ENCODE measurements at regions not wholly inside any gene's neighbourhood (a gene's known extent, or its start where the extent isn't known, plus 50 kb on each side); places are given as distances from the start of the nearest gene placed in this dataset.

- Histone ChIP-seq H3K27me3 (ENCODE audit: control insufficient read depth in 3 of 3, insufficient read depth in 3 of 3, low read depth in 1 of 3, low read length in 3 of 3) (no peaks in the 10 kb centered on the region), H3K14ac (ENCODE audit: low read length) (no peak overlapping the region), H4K8ac (ENCODE audit: low read depth, low read length) (no peak overlapping the region), H3K27ac (replicated peaks; ENCODE audit: low read length) (no peak overlapping the region), H3K36me3 (replicated peaks in 1 of 2; ENCODE audit: control insufficient read depth in 2 of 2, insufficient read depth in 2 of 2, low read length in 2 of 2) (no peaks in the 10 kb centered on the region), H4K91ac (ENCODE audit: low read depth, low read length, poor library complexity) (no peak overlapping the region), H3K9ac (ENCODE audit: low read depth, low read length, poor library complexity) (no peak overlapping the region), H2BK120ac (ENCODE audit: low read depth, low read length) (no peak overlapping the region), H2BK12ac (ENCODE audit: low read length) (no peak overlapping the region), H3K79me1 (ENCODE audit: low read depth, low read length) (no peaks in the 10 kb centered on the region), H3K4me3 (ENCODE audit: low read length in 2 of 2) (no peak overlapping the region), H3K4ac (ENCODE audit: low read length) (no peak overlapping the region), H3K18ac (ENCODE audit: low read length) (no peak overlapping the region), H3K9me3 (replicated peaks in 1 of 2; ENCODE audit: control insufficient read depth in 2 of 2, insufficient read depth in 1 of 2, low read depth in 1 of 2, low read length in 2 of 2) (no peaks in the 10 kb centered on the region), H2AFZ (ENCODE audit: low read length) (peak overlapping the region; percentile 36), H3K23ac (ENCODE audit: low read depth, low read length, poor library complexity) (no peak overlapping the region), H2BK15ac (ENCODE audit: low read length) (no peak overlapping the region), H2BK5ac (ENCODE audit: low read length) (no peak overlapping the region), H2AK5ac (ENCODE audit: low read depth, low read length) (no peak overlapping the region), H3K4me2 (ENCODE audit: insufficient read depth, low read length, poor library complexity, severe bottlenecking) (no peak overlapping the region), H3K4me1 (ENCODE audit: control insufficient read depth in 2 of 2, insufficient read depth in 1 of 2, low read depth in 1 of 2, low read length in 2 of 2) (no peaks in the 10 kb centered on the region)
- no peak for DNase-seq (ENCODE audit: low spot score)
- WGBS, 2 donors (ENCODE audit: extremely low coverage in 2 of 2, insufficient read length in 2 of 2, insufficient replicate concordance in 1 of 2): no CpG with 5 or more reads among the region's 10 CpGs
Observed at GRCh38 chr1:88175631-88176226, 508.3 kb upstream of the PKN2 start.

DNA sequence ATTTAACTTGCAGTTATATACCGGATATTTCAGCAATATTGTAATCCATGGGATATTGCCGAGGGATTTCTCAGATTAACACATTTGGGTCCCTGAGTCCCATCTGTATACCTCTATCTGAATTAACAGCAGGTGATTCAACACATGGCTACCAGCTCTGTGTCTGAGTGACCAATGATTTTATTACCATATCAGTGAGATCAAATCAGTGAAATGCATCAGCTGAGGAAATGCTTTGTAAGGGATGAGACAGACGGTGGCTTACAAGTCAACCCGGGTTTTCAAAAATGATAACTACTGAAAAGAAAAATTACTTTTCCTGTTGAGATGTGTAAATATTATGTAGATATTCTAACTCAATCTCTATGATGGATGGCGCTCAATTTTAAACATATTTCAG is 504.1 kb upstream of the PKN2 start:
- no peak overlapping the region for H3K4me2 ChIP-seq (ENCODE audit: insufficient read depth, low read length, poor library complexity, severe bottlenecking)
- no peak overlapping the region for H3K23ac ChIP-seq (ENCODE audit: low read depth, low read length, poor library complexity)
- H3K4me1 ChIP-seq (ENCODE audit: control insufficient read depth in 2 of 2, insufficient read depth in 1 of 2, low read depth in 1 of 2, low read length in 2 of 2): no peaks in the 10 kb centered on the region
- no peak overlapping the region for H3K9ac ChIP-seq (ENCODE audit: low read depth, low read length, poor library complexity)
- no peak overlapping the region for H4K8ac ChIP-seq (ENCODE audit: low read depth, low read length)
- H3K36me3 ChIP-seq (replicated peaks in 1 of 2; ENCODE audit: control insufficient read depth in 2 of 2, insufficient read depth in 2 of 2, low read length in 2 of 2): no peaks in the 10 kb centered on the region
- no peak overlapping the region for H3K27ac ChIP-seq (replicated peaks; ENCODE audit: low read length)
- no peak overlapping the region for H2AFZ ChIP-seq (ENCODE audit: low read length)
- no peak overlapping the region for H2BK12ac ChIP-seq (ENCODE audit: low read length)
- no peak overlapping the region for H2BK5ac ChIP-seq (ENCODE audit: low read length)
- H4K91ac ChIP-seq (ENCODE audit: low read depth, low read length, poor library complexity): no peak overlapping the region
- no peak overlapping the region for H2BK15ac ChIP-seq (ENCODE audit: low read length)
- DNase-seq (ENCODE audit: low spot score): no peak
- no peak overlapping the region for H3K14ac ChIP-seq (ENCODE audit: low read length)
- no CpG with 5 or more reads among the region's 5 CpGs for WGBS, 2 donors (ENCODE audit: extremely low coverage in 2 of 2, insufficient read length in 2 of 2, insufficient replicate concordance in 1 of 2)
- H3K27me3 ChIP-seq (ENCODE audit: control insufficient read depth in 3 of 3, insufficient read depth in 3 of 3, low read depth in 1 of 3, low read length in 3 of 3): no peaks in the 10 kb centered on the region
- H2BK120ac ChIP-seq (ENCODE audit: low read depth, low read length): no peak overlapping the region
- no peaks in the 10 kb centered on the region for H3K79me1 ChIP-seq (ENCODE audit: low read depth, low read length)
- no peak overlapping the region for H2AK5ac ChIP-seq (ENCODE audit: low read depth, low read length)
- no peak overlapping the region for H3K4ac ChIP-seq (ENCODE audit: low read length)
- H3K18ac ChIP-seq (ENCODE audit: low read length): no peak overlapping the region
- H3K9me3 ChIP-seq (replicated peaks in 1 of 2; ENCODE audit: control insufficient read depth in 2 of 2, insufficient read depth in 1 of 2, low read depth in 1 of 2, low read length in 2 of 2): no peaks in the 10 kb centered on the region
- no peak overlapping the region for H3K4me3 ChIP-seq (ENCODE audit: low read length in 2 of 2)

GRCh38 chr1:88180449-88181108 is 503.5 kb upstream of the PKN2 start:
- H3K4me1 ChIP-seq (ENCODE audit: control insufficient read depth in 2 of 2, insufficient read depth in 1 of 2, low read depth in 1 of 2, low read length in 2 of 2): no peaks in the 10 kb centered on the region
- H3K27me3 ChIP-seq (ENCODE audit: control insufficient read depth in 3 of 3, insufficient read depth in 3 of 3, low read depth in 1 of 3, low read length in 3 of 3): no peaks in the 10 kb centered on the region
- H3K9me3 ChIP-seq (replicated peaks in 1 of 2; ENCODE audit: control insufficient read depth in 2 of 2, insufficient read depth in 1 of 2, low read depth in 1 of 2, low read length in 2 of 2): no peaks in the 10 kb centered on the region
- H4K91ac ChIP-seq (ENCODE audit: low read depth, low read length, poor library complexity): no peak overlapping the region
- WGBS, 2 donors (ENCODE audit: extremely low coverage in 2 of 2, insufficient read length in 2 of 2, insufficient replicate concordance in 1 of 2): no CpG with 5 or more reads among the region's 8 CpGs
- H2AFZ ChIP-seq (ENCODE audit: low read length): peak overlapping the region; percentile 68
- no peak overlapping the region for H2AK5ac ChIP-seq (ENCODE audit: low read depth, low read length)
- H3K9ac ChIP-seq (ENCODE audit: low read depth, low read length, poor library complexity): no peak overlapping the region
- H3K27ac ChIP-seq (replicated peaks; ENCODE audit: low read length): no peak overlapping the region
- H3K14ac ChIP-seq (ENCODE audit: low read length): no peak overlapping the region
- H2BK12ac ChIP-seq (ENCODE audit: low read length): no peak overlapping the region
- H3K4ac ChIP-seq (ENCODE audit: low read length): no peak overlapping the region
- H4K8ac ChIP-seq (ENCODE audit: low read depth, low read length): no peak overlapping the region
- H2BK120ac ChIP-seq (ENCODE audit: low read depth, low read length): no peak overlapping the region
- H2BK15ac ChIP-seq (ENCODE audit: low read length): no peak overlapping the region
- H3K4me2 ChIP-seq (ENCODE audit: insufficient read depth, low read length, poor library complexity, severe bottlenecking): no peak overlapping the region
- no peak overlapping the region for H3K18ac ChIP-seq (ENCODE audit: low read length)
- H3K23ac ChIP-seq (ENCODE audit: low read depth, low read length, poor library complexity): no peak overlapping the region
- H3K4me3 ChIP-seq (ENCODE audit: low read length in 2 of 2): no peak overlapping the region
- no peak overlapping the region for H2BK5ac ChIP-seq (ENCODE audit: low read length)
- peak; percentile 80 for DNase-seq (ENCODE audit: low spot score)
- H3K36me3 ChIP-seq (replicated peaks in 1 of 2; ENCODE audit: control insufficient read depth in 2 of 2, insufficient read depth in 2 of 2, low read length in 2 of 2): no peaks in the 10 kb centered on the region
- H3K79me1 ChIP-seq (ENCODE audit: low read depth, low read length): no peaks in the 10 kb centered on the region

DNA sequence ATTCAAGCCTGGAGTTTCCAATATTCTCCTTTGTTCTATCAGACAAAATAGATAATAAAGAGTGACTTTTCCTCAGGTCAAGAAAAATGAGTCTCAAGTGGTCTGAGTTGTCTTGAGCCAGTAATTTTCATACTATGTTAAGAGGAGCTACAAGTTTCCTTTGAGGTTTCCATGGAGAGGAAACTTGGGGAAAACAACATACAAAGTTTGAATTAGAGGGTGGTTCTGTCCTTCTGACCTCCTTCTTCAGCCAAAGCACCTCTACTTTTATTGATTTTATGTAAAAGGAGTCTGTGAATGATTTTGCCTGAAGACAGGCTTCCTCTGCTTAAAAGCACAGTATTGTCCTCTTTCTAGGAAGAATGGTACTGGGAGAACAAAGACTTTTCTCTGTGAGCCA is 497.2 kb upstream of the PKN2 start:
- Histone ChIP-seq H3K23ac (ENCODE audit: low read depth, low read length, poor library complexity) (no peak overlapping the region), H2BK5ac (ENCODE audit: low read length) (no peak overlapping the region), H2BK15ac (ENCODE audit: low read length) (no peak overlapping the region), H3K4me2 (ENCODE audit: insufficient read depth, low read length, poor library complexity, severe bottlenecking) (no peak overlapping the region), H3K14ac (ENCODE audit: low read length) (no peak overlapping the region), H3K27me3 (ENCODE audit: control insufficient read depth in 3 of 3, insufficient read depth in 3 of 3, low read depth in 1 of 3, low read length in 3 of 3) (no peaks in the 10 kb centered on the region), H2AFZ (ENCODE audit: low read length) (no peak overlapping the region), H3K9ac (ENCODE audit: low read depth, low read length, poor library complexity) (no peak overlapping the region), H4K8ac (ENCODE audit: low read depth, low read length) (no peak overlapping the region), H3K79me1 (ENCODE audit: low read depth, low read length) (no peaks in the 10 kb centered on the region), H3K9me3 (replicated peaks in 1 of 2; ENCODE audit: control insufficient read depth in 2 of 2, insufficient read depth in 1 of 2, low read depth in 1 of 2, low read length in 2 of 2) (no peaks in the 10 kb centered on the region), H3K18ac (ENCODE audit: low read length) (no peak overlapping the region), H3K4me1 (ENCODE audit: control insufficient read depth in 2 of 2, insufficient read depth in 1 of 2, low read depth in 1 of 2, low read length in 2 of 2) (no peaks in the 10 kb centered on the region), H2BK12ac (ENCODE audit: low read length) (no peak overlapping the region), H4K91ac (ENCODE audit: low read depth, low read length, poor library complexity) (no peak overlapping the region), H3K4ac (ENCODE audit: low read length) (no peak overlapping the region), H3K4me3 (ENCODE audit: low read length in 2 of 2) (no peak overlapping the region), H2AK5ac (ENCODE audit: low read depth, low read length) (no peak overlapping the region), H3K27ac (replicated peaks; ENCODE audit: low read length) (no peak overlapping the region), H3K36me3 (replicated peaks in 1 of 2; ENCODE audit: control insufficient read depth in 2 of 2, insufficient read depth in 2 of 2, low read length in 2 of 2) (no peaks in the 10 kb centered on the region), H2BK120ac (ENCODE audit: low read depth, low read length) (no peak overlapping the region)
- DNase-seq (ENCODE audit: low spot score): no peak
